BE2C (cell line): ENCODE measurements at regions not wholly inside any gene's neighbourhood (a gene's known extent, or its start where the extent isn't known, plus 50 kb on each side); places are given as distances from the start of the nearest gene placed in this dataset.

Source experiments
- DNase-seq: peaks from one replicate; pipeline ENCODE4 v3.0.0-alpha.2; 2020
- H3K27me3 ChIP-seq: fragments of 250-450 bp; sonication (Bioruptor Pico); 2 replicates; pipeline ENCODE4 v1.5.1; 2020; ENCODE audit warnings: mild to moderate bottlenecking
- H3K36me3 ChIP-seq: fragments of 250-450 bp; sonication (Bioruptor Pico); 2 replicates; pipeline ENCODE4 v1.5.1; 2020; ENCODE audit warnings: mild to moderate bottlenecking
- H3K4me1 ChIP-seq: fragments of 250-450 bp; sonication (Bioruptor Pico); 2 replicates; pipeline ENCODE4 v1.5.1; 2020
- H3K4me3 ChIP-seq: 2 replicates; pipeline ENCODE4 v1.5.1; 2011; ENCODE audit warnings: low read depth, low read length
- H3K9me3 ChIP-seq: fragments of 250-450 bp; sonication (Bioruptor Pico); 2 replicates; pipeline ENCODE4 v1.5.1; 2020
- CTCF ChIP-seq: IDR thresholded peaks from 2 replicates; pipeline ENCODE4 v1.5.1; 2012; ENCODE audit warnings: mild to moderate bottlenecking, low read depth, low read length

GRCh38 chrX:14220386-14220944, 190.8 kb upstream of the GEMIN8 start:
- no peaks in the 10 kb centered on the region for H3K27me3 ChIP-seq
- TF ChIP-seq CTCF, result no peak
- no peaks in the 10 kb centered on the region for H3K36me3 ChIP-seq
- no peaks in the 10 kb centered on the region for H3K9me3 ChIP-seq
- no peak overlapping the region for H3K4me3 ChIP-seq
- no peaks in the 10 kb centered on the region for H3K4me1 ChIP-seq
- DNase-seq, result no peak

- Histone ChIP-seq H3K27me3 (no peaks in the 10 kb centered on the region), H3K4me3 (no peak overlapping the region), H3K36me3 (no peaks in the 10 kb centered on the region), H3K9me3 (no peaks in the 10 kb centered on the region), H3K4me1 (no peaks in the 10 kb centered on the region)
- TF ChIP-seq CTCF, result no peak
- DNase-seq, result no peak
These were observed 179.3 kb upstream of the GEMIN8 start for GRCh38 chrX:14209034-14209433.

GRCh38 chrX:14194711-14195110, 165.0 kb upstream of the GEMIN8 start:
- no peaks in the 10 kb centered on the region for H3K9me3 ChIP-seq
- no peaks in the 10 kb centered on the region for H3K27me3 ChIP-seq
- no peak for TF ChIP-seq CTCF
- no peak overlapping the region for H3K4me3 ChIP-seq
- H3K36me3 ChIP-seq, result no peaks in the 10 kb centered on the region
- DNase-seq, result no peak
- no peaks in the 10 kb centered on the region for H3K4me1 ChIP-seq

GRCh38 chrX:14193547-14193946, 163.9 kb upstream of the GEMIN8 start:
- Histone ChIP-seq H3K36me3 (no peaks in the 10 kb centered on the region), H3K27me3 (no peaks in the 10 kb centered on the region), H3K4me3 (no peak overlapping the region), H3K9me3 (no peaks in the 10 kb centered on the region), H3K4me1 (no peaks in the 10 kb centered on the region)
- DNase-seq, result no peak
- no peak for TF ChIP-seq CTCF

GRCh38 chrX:14173873-14174272, 144.2 kb upstream of the GEMIN8 start:
- Histone ChIP-seq H3K4me3 (no peak overlapping the region), H3K27me3 (no peaks in the 10 kb centered on the region), H3K36me3 (no peaks in the 10 kb centered on the region), H3K9me3 (no peaks in the 10 kb centered on the region), H3K4me1 (no peaks in the 10 kb centered on the region)
- TF ChIP-seq CTCF, result no peak
- DNase-seq, result no peak

GRCh38 chrX:14164828-14165227, 135.1 kb upstream of the GEMIN8 start:
- Histone ChIP-seq H3K36me3 (no peaks in the 10 kb centered on the region), H3K9me3 (no peaks in the 10 kb centered on the region), H3K4me1 (no peaks in the 10 kb centered on the region), H3K27me3 (no peaks in the 10 kb centered on the region), H3K4me3 (no peak overlapping the region)
- no peak for TF ChIP-seq CTCF
- no peak for DNase-seq
